ENCODE measurements at regions not wholly inside any gene's neighbourhood (a gene's known extent, or its start where the extent isn't known, plus 50 kb on each side); places are given as distances from the start of the nearest gene placed in this dataset.

DNA sequence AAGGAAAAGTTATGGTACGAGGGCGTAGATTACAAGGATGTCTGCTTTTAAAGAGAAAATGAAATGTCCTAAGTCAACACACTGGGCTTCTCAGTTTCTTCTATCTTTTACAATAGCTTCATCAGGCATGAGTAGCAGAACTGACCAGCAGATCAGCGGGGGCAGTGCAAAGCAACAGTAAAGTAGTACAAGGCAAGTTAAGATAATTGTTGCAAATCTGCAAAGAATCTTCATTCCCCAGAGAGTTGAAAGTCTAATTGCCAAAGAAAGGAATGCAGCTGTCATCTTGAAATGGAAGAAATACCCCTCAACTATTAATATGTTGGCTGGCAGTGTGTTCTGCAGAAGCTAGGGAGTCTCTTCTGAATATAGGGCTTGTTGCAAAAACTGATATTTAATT is 60.2 kb upstream of the SLC39A10 start:
- no peak overlapping the region for H3K4me3 ChIP-seq (ENCODE audit: low read depth in 2 of 2, low read length in 1 of 2)
- CTCF ChIA-PET, result no interaction called here
- H3K27ac ChIP-seq (ENCODE audit: low read depth in 2 of 2, low read length in 1 of 2), result no peak overlapping the region
- WGBS (ENCODE audit: low lambda C conversion rate), result 96% methylated on average over 3 of the region's 3 CpGs
- H4K20me1 ChIP-seq (ENCODE audit: insufficient read depth), result no peaks in the 10 kb centered on the region
- no peak overlapping the region for H3K9ac ChIP-seq
- no peaks in the 10 kb centered on the region for H3K9me3 ChIP-seq
- H3K36me3 ChIP-seq (replicated peaks in 1 of 2; ENCODE audit: control insufficient read depth in 1 of 2, insufficient read depth in 2 of 2, low read length in 1 of 2), result no peaks in the 10 kb centered on the region
- POLR2A ChIA-PET, result no interaction called here
- TF ChIP-seq CHD2 (IDR thresholded peaks at IDR 0.05; ENCODE audit: low read length, partially characterized antibody) (no peak), RAD21 (IDR thresholded peaks at IDR 0.05; ENCODE audit: low read length) (no peak), RCOR1 (IDR thresholded peaks at IDR 0.05; ENCODE audit: low read length) (no peak), TCF12 (IDR thresholded peaks at IDR 0.05) (no peak), RFX5 (IDR thresholded peaks at IDR 0.05; ENCODE audit: low read length) (no peak), FOSL2 (IDR thresholded peaks at IDR 0.05; ENCODE audit: borderline replicate concordance, low read depth) (no peak), SMC3 (IDR thresholded peaks at IDR 0.05; ENCODE audit: low read depth, low read length) (no peak), USF1 (IDR thresholded peaks at IDR 0.05; ENCODE audit: borderline replicate concordance, low read depth) (no peak), NFIC (IDR thresholded peaks at IDR 0.05; ENCODE audit: borderline replicate concordance) (no peak), MEF2A (IDR thresholded peaks at IDR 0.05; ENCODE audit: borderline replicate concordance, low read depth) (no peak), USF2 (IDR thresholded peaks at IDR 0.05; ENCODE audit: borderline replicate concordance, low read depth, low read length) (no peak), IRF3 (IDR thresholded peaks at IDR 0.05; ENCODE audit: low read depth, low read length) (no peak)
- TF ChIP-seq, protein P1, sequence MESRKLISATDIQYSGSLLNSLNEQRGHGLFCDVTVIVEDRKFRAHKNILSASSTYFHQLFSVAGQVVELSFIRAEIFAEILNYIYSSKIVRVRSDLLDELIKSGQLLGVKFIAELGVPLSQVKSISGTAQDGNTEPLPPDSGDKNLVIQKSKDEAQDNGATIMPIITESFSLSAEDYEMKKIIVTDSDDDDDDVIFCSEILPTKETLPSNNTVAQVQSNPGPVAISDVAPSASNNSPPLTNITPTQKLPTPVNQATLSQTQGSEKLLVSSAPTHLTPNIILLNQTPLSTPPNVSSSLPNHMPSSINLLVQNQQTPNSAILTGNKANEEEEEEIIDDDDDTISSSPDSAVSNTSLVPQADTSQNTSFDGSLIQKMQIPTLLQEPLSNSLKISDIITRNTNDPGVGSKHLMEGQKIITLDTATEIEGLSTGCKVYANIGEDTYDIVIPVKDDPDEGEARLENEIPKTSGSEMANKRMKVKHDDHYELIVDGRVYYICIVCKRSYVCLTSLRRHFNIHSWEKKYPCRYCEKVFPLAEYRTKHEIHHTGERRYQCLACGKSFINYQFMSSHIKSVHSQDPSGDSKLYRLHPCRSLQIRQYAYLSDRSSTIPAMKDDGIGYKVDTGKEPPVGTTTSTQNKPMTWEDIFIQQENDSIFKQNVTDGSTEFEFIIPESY (IDR thresholded peaks at IDR 0.05; ENCODE audit: borderline replicate concordance, low read depth), result no peak
- H3K27me3 ChIP-seq (ENCODE audit: insufficient read depth), result no peaks in the 10 kb centered on the region
- H3K4me1 ChIP-seq (ENCODE audit: control insufficient read depth in 1 of 2, insufficient read depth in 2 of 2, low read depth in 1 of 2, low read length in 1 of 2), result peaks cover 0 to 6% of the 10 kb centered on the region in 2 experiments; a peak in 1 of 4 replicates
- no peaks in the 10 kb centered on the region for H3K79me2 ChIP-seq (ENCODE audit: insufficient read depth)
- no peak overlapping the region for H2AFZ ChIP-seq (ENCODE audit: low read depth)
- no peaks in the 10 kb centered on the region for H3K9me2 ChIP-seq
- H3K4me2 ChIP-seq, result no peak overlapping the region
- no peaks in the 10 kb centered on the region for H3F3A ChIP-seq (replicated peaks; ENCODE audit: insufficient read depth)
- no peak for DNase-seq

- WGBS (ENCODE audit: low lambda C conversion rate), result 81% methylated on average over 6 of the region's 6 CpGs
- Histone ChIP-seq H3K9me3 (no peaks in the 10 kb centered on the region), H2AFZ (ENCODE audit: low read depth) (no peak overlapping the region), H3K4me2 (no peak overlapping the region), H4K20me1 (ENCODE audit: insufficient read depth) (no peaks in the 10 kb centered on the region), H3K4me3 (ENCODE audit: low read depth in 2 of 2, low read length in 1 of 2) (no peak overlapping the region), H3K9ac (no peak overlapping the region), H3K79me2 (ENCODE audit: insufficient read depth) (no peaks in the 10 kb centered on the region), H3K27ac (ENCODE audit: low read depth in 2 of 2, low read length in 1 of 2) (no peak overlapping the region), H3K36me3 (replicated peaks in 1 of 2; ENCODE audit: control insufficient read depth in 1 of 2, insufficient read depth in 2 of 2, low read length in 1 of 2) (no peaks in the 10 kb centered on the region), H3K4me1 (ENCODE audit: control insufficient read depth in 1 of 2, insufficient read depth in 2 of 2, low read depth in 1 of 2, low read length in 1 of 2) (peaks cover 0 to 6% of the 10 kb centered on the region in 2 experiments; a peak in 1 of 4 replicates), H3K27me3 (ENCODE audit: insufficient read depth) (no peaks in the 10 kb centered on the region), H3F3A (replicated peaks; ENCODE audit: insufficient read depth) (no peaks in the 10 kb centered on the region), H3K9me2 (no peaks in the 10 kb centered on the region)
- ChIA-PET CTCF (no interaction called here), POLR2A (no interaction called here)
- TF ChIP-seq NRF1 (IDR thresholded peaks at IDR 0.05; ENCODE audit: low read depth, low read length) (no peak), TAF1 (IDR thresholded peaks at IDR 0.05; ENCODE audit: borderline replicate concordance, low read depth, low read length) (no peak)
- no peak for DNase-seq
These were observed 61.2 kb upstream of the SLC39A10 start for GRCh38 chr2:195595825-195596224.
